NCI-H128 (cell line): ENCODE measurements at regions not wholly inside any gene's neighbourhood (a gene's known extent, or its start where the extent isn't known, plus 50 kb on each side); places are given as distances from the start of the nearest gene placed in this dataset.

ENCODE experiments used
- DNase-seq: peaks from one replicate; lab custom pipeline; 2025; ENCODE audit not compliant: unreplicated experiment; lab: John Stamatoyannopoulos, UW

DNA sequence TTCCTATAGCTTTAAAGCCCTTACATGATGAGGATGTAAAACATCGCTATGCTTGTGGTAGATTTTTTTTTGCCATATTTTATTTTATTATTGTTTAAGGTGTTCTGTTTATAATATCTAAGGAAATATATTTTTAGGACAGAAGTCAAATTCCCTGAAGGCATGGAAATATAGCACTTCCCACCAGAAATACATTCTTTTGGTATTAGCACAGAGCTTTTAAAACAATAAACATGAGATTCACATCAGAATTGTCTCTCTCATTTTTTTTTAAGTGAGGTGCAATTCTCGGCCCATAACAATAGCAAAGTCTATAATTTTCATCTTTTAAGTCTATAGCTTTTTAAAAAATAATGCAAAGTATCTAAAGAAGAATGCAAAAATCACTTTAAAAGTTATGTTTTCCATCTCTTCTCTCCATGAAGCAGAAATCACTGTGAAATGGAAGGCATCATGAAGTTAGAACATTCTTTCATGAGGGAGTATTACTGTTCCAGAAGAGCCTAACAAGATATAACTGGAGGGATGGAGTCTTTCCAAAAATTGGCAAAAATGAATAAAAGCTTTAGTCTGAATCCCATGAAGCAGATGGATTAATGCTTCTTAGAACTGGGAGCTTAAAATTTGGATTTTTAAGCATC, 283.6 kb upstream of the TRIB2 start:
- no peak for DNase-seq

GRCh38 chr2:12433626-12433990, 283.1 kb upstream of the TRIB2 start:
- DNase-seq, result no peak

- no peak for DNase-seq
Observed at GRCh38 chr2:12434630-12435098, 282.1 kb upstream of the TRIB2 start.

DNA sequence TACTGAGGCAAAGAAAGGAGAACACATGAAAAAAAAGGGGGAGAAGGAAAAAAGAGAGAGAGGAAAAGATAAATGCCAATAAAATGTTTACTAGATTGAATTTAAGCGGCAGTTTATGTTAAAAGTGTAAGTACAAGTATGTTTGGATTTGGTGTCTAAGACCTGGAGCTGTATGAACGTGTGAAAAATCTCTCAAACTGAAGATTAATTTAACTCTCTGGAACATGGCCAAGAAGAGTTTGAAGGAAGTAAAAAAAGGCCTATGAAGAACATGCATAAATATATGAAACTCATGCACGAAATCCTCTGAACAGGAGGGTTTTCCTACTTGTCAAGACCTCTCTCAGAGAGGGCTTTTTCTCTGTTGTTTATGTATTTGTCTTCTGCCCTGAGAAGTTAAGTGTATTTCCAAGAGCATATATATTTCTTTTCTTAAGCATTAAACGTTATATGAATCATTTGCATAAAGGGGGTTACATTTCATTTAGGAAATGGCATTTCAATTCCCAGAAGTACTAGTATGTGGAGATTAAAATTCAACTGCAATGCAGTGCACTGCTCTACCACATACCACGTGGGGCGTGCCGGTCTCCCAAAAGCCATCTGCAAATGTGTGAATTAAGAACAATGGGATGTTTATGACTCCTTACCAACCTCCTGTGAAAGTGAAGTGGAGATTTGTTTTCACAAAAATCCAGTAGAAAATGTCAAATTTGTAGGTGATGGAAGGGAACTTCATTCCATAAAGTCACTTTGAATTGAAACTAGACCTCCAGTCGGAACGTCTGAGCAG, 281.1 kb upstream of the TRIB2 start:
- DNase-seq, result no peak

- no peak for DNase-seq
Observed at GRCh38 chr2:12436483-12436882, 280.3 kb upstream of the TRIB2 start.

GRCh38 chr2:12436935-12437561, 279.7 kb upstream of the TRIB2 start:
- no peak for DNase-seq

DNA sequence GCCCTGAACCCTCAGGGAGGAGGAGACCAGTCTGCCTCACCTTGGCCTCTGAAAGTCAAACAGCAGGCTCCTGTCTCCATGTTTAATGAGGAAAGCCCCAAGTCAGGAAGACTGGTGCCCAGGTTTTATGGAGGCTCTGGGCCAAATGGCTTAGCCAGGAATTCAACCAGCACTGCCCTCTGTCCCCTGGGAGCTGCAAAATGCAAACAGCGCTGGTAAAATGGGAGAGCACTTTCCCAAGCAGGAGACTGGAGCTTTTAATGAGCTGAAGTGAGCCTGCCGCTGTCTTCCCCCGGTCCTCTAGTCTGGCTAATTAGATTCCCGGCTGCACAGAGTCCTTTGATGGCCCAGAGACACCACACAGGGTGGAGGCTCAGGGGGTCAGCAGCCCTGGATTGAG, 276.0 kb upstream of the TRIB2 start:
- no peak for DNase-seq

- DNase-seq, result no peak
Observed at GRCh38 chr2:12441750-12442475, 274.8 kb upstream of the TRIB2 start.

DNA sequence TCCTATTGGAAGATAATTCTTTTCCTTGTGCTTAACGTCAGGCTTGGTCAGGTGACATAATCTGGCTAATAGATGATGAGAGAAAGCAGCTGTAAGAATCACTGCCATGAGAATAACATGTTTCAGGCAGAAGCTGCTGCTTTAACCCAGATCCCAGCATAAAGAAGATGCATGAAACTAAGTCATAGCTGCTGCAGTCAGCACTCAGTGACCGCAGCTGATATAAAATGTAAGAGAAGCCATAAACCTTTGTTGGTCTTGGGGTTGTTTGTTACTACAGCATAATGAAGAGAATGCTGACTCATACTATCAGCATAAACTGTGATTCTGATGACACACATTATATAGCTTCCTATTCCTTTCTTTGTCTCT, 274.3 kb upstream of the TRIB2 start:
- no peak for DNase-seq

- no peak for DNase-seq
Observed at GRCh38 chr2:12448846-12449505, 267.8 kb upstream of the TRIB2 start.

DNA sequence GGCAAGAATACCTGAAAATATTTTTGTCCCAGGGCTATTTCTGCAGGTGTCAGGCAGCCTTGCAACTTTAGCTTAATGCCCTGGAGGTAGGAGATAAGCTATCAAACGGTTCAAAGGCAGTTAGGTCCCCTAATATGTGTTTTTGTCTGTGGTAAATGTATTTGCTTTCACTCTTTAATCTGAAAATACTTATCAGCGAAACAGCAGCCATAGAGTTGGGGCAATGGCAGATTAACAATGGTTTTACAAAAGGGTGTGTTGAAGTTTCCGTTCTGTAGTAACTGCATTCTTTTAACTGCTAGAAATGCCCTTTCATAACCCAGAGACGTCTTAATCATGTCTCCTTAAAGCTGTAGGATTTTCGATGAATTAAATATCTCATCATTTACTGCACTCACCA, 265.0 kb upstream of the TRIB2 start:
- no peak for DNase-seq

GRCh38 chr2:12452185-12452584, 264.6 kb upstream of the TRIB2 start:
- DNase-seq, result no peak

GRCh38 chr2:12453731-12454130, 263.0 kb upstream of the TRIB2 start:
- DNase-seq, result no peak

- DNase-seq, result no peak
Observed at GRCh38 chr2:12455661-12456060, 261.1 kb upstream of the TRIB2 start.

GRCh38 chr2:12456293-12457106, 260.2 kb upstream of the TRIB2 start:
- no peak for DNase-seq

GRCh38 chr2:12457831-12458230, 258.9 kb upstream of the TRIB2 start:
- no peak for DNase-seq

- no peak for DNase-seq
Observed at GRCh38 chr2:12463189-12463588, 253.5 kb upstream of the TRIB2 start.

GRCh38 chr2:12465631-12466135, 251.1 kb upstream of the TRIB2 start:
- DNase-seq, result no peak

GRCh38 chr2:12467303-12467702, 249.4 kb upstream of the TRIB2 start:
- no peak for DNase-seq

GRCh38 chr2:12469141-12469561, 247.6 kb upstream of the TRIB2 start:
- no peak for DNase-seq
